ENCODE measurements at regions not wholly inside any gene's neighbourhood (a gene's known extent, or its start where the extent isn't known, plus 50 kb on each side); places are given as distances from the start of the nearest gene placed in this dataset.
"Not testable (repeated sequence)": the region's sequence is repeated elsewhere in the genome, so short reads cannot be mapped to it uniquely, and the experiment has no call there.

GRCh38 chr6:121884620-121885019 lies 449.2 kb downstream of the GJA1 start:
- no peak for DNase-seq

GRCh38 chr6:121885399-121886152 lies 450.1 kb downstream of the GJA1 start:
- no peak for DNase-seq

- no peak for DNase-seq
Observed at GRCh38 chr6:121886223-121886830, 450.9 kb downstream of the GJA1 start.

- no peak for DNase-seq
Observed at GRCh38 chr6:121887724-121888123, 452.3 kb downstream of the GJA1 start.

- DNase-seq = no peak
Observed at GRCh38 chr6:121890307-121890910, 455.0 kb downstream of the GJA1 start.

GRCh38 chr6:121895731-121896130 lies 460.3 kb downstream of the GJA1 start:
- DNase-seq = not testable (repeated sequence)

- no peak for DNase-seq
Observed at GRCh38 chr6:121896363-121896762, 460.9 kb downstream of the GJA1 start.

- DNase-seq = no peak
Observed at GRCh38 chr6:121896771-121897170, 461.3 kb downstream of the GJA1 start.

GRCh38 chr6:121897337-121897760 lies 461.9 kb downstream of the GJA1 start:
- no peak for DNase-seq

GRCh38 chr6:121901432-121901831 lies 466.0 kb downstream of the GJA1 start:
- DNase-seq = no peak

- DNase-seq = no peak
Observed at GRCh38 chr6:121904559-121904958, 469.1 kb downstream of the GJA1 start.

- DNase-seq = no peak
Observed at GRCh38 chr6:121912905-121913304, 477.5 kb downstream of the GJA1 start.

- DNase-seq = no peak
Observed at GRCh38 chr6:121917263-121917829, 481.9 kb downstream of the GJA1 start.

GRCh38 chr6:121917834-121918559 lies 481.5 kb upstream of the HSF2 start:
- no peak for DNase-seq

GRCh38 chr6:121920616-121921015 lies 478.8 kb upstream of the HSF2 start:
- DNase-seq = no peak

GRCh38 chr6:121925024-121925423 lies 474.4 kb upstream of the HSF2 start:
- DNase-seq = no peak

GRCh38 chr6:121925534-121926255 lies 473.8 kb upstream of the HSF2 start:
- no peak for DNase-seq

GRCh38 chr6:121929301-121929700 lies 470.2 kb upstream of the HSF2 start:
- no peak for DNase-seq

- DNase-seq = no peak
Observed at GRCh38 chr6:121932076-121932991, 467.1 kb upstream of the HSF2 start.

GRCh38 chr6:121934451-121934850 lies 465.0 kb upstream of the HSF2 start:
- no peak for DNase-seq

- no peak for DNase-seq
Observed at GRCh38 chr6:121940728-121941127, 458.7 kb upstream of the HSF2 start.

All from stimulated activated naive CD4-positive, alpha-beta T cell (primary cell).